GM18868 (cell line): ENCODE measurements at regions not wholly inside any gene's neighbourhood (a gene's known extent, or its start where the extent isn't known, plus 50 kb on each side); places are given as distances from the start of the nearest gene placed in this dataset.
"Not testable (repeated sequence)": the region's sequence is repeated elsewhere in the genome, so short reads cannot be mapped to it uniquely, and the experiment has no call there.

Source experiments
- ATAC-seq: cut with Tn5 transposase; IDR thresholded peaks from one replicate; pipeline ENCODE4 v1.9.1; 2021; ENCODE audit warnings: mild to moderate bottlenecking, moderate library complexity; ENCODE audit not compliant: unreplicated experiment

DNA sequence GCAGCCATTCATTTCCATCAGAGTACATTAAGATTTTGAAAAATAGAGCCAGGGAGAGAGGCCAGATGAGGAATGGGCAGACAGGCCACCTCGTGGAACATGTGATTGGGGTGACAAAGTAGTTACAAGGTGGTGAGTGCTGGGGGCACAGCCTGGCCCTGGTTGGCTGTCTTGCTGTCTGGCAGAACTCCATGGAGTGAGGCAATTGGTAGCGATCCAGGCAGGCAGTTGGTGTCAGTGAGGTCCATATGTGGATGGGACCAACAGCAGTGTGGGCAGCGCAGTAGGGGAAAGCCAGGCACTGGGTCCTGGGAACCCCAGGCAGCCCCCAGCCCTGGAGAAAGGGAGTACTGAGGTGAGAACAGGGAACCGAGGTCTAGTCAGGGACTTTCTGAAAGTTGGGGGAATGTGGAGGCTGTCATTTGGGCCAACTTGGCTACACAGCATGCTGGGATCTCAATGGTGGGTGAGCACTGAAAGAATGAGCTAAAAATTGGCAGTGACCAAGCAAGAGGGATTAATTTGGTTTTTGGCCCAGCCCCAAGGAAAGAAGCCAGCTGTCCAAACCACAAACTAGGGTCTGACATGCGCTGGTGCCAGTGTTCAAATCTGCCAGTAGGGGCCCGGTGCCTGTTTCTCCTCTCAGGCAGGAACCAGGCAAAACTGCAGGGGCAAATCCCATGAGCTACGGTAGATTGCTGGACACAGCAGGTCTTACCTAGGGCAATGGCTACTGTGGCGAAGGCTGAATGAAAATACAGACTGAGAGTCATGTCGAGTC is 61.4 kb upstream of the E2F3 start:
- ATAC-seq, result no peak

DNA sequence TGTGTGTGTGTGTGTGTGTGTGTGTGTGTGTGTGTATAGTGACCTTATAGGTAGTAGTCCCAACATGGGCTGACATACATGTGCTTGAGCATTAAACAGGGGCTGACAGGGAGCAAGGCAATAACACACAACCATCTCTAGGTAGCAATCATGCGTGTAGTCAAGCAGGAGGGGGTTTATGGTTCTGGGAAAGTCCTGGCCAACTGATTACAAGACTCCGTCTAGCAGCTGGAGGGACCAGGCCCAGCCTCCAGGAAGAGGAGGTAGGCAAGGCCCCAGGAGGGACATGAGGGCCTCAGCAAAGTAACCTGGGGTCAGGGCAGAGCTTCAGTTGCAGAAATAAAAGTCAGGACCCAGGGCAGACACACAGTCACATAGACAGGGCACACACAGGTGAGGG is 60.6 kb upstream of the E2F3 start:
- no peak for ATAC-seq

DNA sequence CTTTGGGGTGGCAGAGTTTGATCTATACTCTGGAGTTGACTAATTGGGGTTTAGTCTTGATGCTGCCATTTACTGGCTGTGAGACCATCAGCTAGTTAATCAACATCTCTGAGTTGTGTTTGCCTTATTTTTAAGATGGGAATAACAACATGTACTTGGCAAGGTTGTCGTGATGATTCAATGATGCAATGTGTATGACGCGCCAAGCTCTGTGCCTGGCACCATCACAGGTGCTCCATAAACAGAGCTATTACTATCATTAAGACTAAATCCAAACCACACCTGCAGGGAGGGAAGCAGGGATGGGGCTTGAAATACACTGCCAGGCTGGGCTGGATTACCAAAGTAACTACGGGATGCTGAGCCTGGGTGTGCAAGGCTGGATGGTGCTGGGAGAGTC is 60.1 kb upstream of the E2F3 start:
- no peak for ATAC-seq

DNA sequence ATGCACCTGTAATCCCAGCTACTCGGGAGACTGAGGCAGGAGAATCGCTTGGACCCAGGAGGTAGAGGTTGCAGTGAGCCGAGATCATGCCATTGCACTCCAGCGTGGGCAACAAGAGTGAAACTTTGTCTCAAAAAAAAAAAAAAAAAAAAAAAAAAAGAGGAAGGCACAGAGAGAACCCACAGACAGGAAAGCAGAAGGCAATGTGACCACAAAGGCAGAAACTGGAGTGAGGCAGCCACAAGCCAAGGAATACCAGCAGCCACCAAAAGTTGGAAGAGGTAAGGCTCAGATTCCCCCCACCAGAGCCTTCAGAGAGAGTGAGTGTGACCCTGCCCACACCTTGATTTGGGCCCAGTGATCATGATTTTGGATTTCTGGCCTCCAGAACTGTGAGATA is 54.7 kb upstream of the E2F3 start:
- not testable (repeated sequence) for ATAC-seq

DNA sequence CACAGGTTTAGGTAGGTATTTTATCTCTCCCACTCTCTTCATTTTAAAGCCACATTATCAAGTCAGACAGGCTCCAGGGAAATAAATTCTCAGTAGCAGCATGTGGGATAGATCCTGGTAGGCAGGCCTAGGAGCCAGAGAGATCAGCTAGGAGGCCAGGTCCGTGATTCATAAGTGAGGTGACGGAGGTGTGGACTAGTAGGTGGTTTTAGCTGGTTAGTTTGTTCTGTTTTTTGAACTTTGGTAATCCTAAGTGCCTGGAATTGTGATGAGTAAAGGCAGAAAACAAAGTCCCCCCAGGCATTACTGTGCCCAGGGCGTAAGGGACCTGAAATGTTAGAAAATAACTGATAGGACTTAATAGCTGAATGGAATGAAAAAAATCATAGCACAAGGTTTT is 53.6 kb upstream of the E2F3 start:
- ATAC-seq, result no peak

DNA sequence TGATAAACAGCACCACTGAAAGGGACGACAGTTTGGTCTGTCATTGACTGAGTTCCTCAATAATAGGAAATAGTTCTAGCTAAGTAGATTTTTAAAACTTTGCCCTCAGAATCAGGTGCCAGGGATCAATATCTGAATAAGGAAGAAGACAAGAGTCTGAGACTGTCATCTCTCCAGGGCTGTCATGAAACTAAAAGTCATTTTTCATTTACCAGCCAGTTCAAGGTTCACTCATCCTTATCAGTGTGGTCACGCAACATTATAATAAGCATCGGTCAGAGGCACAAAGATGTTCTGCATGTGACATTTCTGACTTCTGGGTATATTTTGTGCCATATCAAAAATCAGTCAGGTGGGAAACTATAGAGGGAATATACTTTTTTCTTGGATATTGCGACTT is 52.5 kb upstream of the E2F3 start:
- ATAC-seq, result no peak

DNA sequence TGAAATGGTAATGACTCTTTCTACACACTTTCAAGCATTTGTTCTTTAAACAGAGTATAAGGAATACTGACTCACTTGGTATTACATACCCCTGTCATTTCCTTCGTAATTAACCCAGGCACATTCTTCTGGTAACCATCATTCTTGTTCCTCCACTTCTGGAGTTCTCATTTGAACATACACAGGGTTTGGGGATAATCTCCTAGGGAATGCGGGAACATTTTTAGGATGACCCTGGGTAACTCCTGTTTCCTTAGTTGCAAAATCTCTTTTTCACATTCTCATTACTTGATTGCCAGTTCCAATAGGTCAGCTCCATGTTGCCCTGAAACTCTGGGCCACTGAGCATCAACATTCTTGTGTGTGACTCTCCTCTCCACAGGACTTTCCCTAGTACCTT is 51.5 kb upstream of the E2F3 start:
- ATAC-seq, result no peak

DNA sequence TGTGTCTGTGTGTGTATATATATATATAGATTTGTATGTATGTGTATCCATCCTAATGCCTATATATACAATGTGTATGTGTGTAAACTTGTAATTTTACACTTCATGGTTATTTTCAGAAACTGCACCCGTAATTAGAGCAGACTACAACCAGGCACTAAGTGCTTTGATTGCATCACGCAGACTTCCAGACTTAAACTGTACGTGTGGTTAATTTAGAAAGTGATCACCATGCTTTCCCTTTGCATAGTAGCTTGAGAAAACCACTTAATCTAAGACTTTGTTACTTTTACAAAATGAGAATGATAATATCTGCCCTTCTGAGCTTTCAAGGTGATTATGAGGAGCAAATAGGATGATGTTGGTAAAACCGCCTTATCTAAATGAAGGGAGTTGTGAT is 50.1 kb upstream of the E2F3 start:
- no peak for ATAC-seq
